RWPE1 (cell line): ENCODE measurements at regions not wholly inside any gene's neighbourhood (a gene's known extent, or its start where the extent isn't known, plus 50 kb on each side); places are given as distances from the start of the nearest gene placed in this dataset.

ENCODE experiments used
- CTCF ChIA-PET: fragments of 350-600 bp; sonication (Branson Sonifier 250); formaldehyde crosslinking; extraction: SDS; loops from one replicate; lab custom pipeline; 2021; lab: Yijun Ruan, JAX
- POLR2A ChIA-PET: fragments of 400-600 bp; formaldehyde crosslinking; extraction: SDS; loops from one replicate; lab custom pipeline; 2020; ENCODE audit warnings: antibody characterized with exemption; ENCODE audit not compliant: low non-redundant PET; lab: Yijun Ruan, JAX
- DNase-seq: peaks from one replicate; pipeline ENCODE4 v3.0.0; 2012; ENCODE audit warnings: low spot score
- H3K27ac ChIP-seq: fragments of 450-650 bp; 2 replicates; pipeline ENCODE4 v1.5.1; 2017
- TF ChIP-seq, protein P1 (sequence below): fragments of 450-650 bp; conservative IDR thresholded peaks from 2 replicates; pipeline ENCODE4 v1.5.1; 2017; ENCODE audit warnings: low read depth, mild to moderate bottlenecking

DNA sequence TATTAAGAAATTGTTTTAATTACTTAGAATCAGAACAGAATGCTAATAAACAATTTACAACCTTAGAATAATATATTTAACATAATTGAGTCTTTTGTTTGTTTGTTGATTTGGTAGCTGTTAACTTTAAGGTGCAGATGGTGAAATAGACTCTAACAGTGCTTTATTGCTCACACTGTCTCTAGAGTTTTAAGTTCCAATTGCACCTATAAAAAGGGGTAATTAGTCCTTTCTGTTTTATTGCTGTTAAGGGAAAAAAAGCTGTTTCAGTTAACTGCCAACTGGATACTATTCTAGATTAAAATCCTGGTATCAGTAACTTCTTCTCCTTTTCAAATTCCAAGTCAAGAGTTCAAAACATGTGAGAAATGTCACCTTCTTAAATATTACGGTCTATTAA, 197.6 kb upstream of the TMPRSS15 start:
- POLR2A ChIA-PET = no interaction called here
- no peak overlapping the region for H3K27ac ChIP-seq
- DNase-seq = no peak
- CTCF ChIA-PET = interaction anchor here (0.6 kb wide), 1 partner anchor 107 kb away, joined by 4 read pairs; no protein-coding TSS in a partner anchor
- TF ChIP-seq, protein P1, sequence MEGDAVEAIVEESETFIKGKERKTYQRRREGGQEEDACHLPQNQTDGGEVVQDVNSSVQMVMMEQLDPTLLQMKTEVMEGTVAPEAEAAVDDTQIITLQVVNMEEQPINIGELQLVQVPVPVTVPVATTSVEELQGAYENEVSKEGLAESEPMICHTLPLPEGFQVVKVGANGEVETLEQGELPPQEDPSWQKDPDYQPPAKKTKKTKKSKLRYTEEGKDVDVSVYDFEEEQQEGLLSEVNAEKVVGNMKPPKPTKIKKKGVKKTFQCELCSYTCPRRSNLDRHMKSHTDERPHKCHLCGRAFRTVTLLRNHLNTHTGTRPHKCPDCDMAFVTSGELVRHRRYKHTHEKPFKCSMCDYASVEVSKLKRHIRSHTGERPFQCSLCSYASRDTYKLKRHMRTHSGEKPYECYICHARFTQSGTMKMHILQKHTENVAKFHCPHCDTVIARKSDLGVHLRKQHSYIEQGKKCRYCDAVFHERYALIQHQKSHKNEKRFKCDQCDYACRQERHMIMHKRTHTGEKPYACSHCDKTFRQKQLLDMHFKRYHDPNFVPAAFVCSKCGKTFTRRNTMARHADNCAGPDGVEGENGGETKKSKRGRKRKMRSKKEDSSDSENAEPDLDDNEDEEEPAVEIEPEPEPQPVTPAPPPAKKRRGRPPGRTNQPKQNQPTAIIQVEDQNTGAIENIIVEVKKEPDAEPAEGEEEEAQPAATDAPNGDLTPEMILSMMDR = no peak

DNA sequence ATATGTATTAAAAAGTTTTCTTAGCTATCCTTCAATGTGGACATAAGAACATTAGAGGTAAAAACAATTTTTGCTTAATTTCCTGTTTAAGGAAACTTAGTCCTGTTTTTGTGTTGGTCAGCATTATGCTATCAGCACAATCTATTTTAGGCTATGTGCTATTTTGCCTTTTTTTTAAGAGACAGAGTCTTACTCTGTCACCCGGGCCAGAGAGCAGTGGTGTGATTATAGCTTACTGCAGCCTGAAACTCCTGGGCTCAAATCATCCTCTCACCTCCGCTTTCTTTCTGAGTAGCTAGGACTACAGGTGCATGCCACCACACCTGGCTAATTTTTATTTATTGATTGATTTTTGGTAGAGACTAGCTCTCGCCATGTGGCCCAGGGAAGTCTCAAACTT, 199.1 kb upstream of the TMPRSS15 start:
- TF ChIP-seq, protein P1 = no peak
- ChIA-PET CTCF (interaction anchor here (0.6 to 0.7 kb wide), 2 partner anchors 13 to 534 kb away, joined by 3 to 4 read pairs; no protein-coding TSS in a partner anchor), POLR2A (no interaction called here)
- no peak overlapping the region for H3K27ac ChIP-seq
- DNase-seq = no peak

DNA sequence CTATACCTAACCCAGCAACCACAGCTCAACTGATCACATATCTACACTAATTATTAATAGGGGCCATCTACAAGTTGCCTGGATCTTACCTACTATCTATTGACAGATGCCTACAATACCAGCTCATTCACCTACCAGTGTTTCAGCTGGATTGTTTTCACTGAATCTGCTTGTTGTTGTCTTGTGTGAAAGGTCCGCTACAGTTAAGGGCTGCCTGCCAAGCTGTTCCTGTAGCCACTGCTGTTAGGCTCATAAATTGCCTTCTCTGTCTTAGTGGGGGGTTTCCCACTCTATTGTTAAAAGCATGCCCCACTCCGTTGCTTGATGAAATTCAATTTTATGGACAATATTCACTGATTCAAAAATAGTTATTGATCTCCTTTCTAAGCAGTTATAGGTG, 199.7 kb upstream of the TMPRSS15 start:
- DNase-seq = no peak
- no peak overlapping the region for H3K27ac ChIP-seq
- POLR2A ChIA-PET = no interaction called here
- CTCF ChIA-PET = interaction anchor here (0.6 to 0.7 kb wide), 2 partner anchors 13 to 836 kb away, joined by 4 read pairs; no protein-coding TSS in a partner anchor
- TF ChIP-seq, protein P1 = no peak

DNA sequence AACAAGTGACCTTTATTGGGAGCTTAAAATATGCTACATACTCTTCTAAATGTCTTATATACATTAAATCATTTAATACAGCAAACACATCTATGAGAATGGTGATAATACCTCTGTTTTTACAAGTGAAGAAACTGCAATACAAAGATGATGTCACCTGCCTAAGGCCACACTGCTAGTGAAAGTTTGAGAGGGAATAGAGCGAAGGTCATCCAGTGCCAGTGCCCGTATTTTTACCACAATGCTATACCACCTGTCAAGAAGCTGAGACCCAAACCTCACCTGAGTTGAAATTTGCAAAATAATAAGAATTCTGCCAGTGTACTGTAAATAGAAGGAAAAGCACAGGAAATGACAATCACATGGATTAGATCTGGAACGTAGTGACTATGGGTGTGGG, 200.4 kb upstream of the TMPRSS15 start:
- ChIA-PET POLR2A (no interaction called here), CTCF (interaction anchor here (0.6 kb wide), 1 partner anchor 347 kb away, joined by 4 read pairs; no protein-coding TSS in a partner anchor)
- no peak for DNase-seq
- TF ChIP-seq, protein P1 = no peak
- no peak overlapping the region for H3K27ac ChIP-seq

DNA sequence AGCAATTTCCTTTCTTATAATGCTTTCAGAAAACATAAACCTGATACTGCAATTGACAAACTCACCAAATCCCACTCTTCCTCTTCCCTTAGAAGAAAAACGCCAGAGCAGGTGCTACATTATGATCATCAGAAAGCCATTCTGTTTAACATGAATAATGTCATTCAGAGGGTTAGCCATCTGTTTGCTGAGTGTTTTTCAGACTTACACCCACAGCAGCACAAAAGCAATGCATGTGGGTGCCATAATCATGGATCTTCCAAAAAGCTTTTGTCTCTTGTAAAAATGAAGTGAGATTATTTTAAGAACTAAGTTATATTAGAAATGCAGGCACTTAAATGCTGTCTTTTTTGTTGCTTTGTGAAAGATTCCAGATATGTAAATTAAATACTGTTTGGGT, 204.6 kb upstream of the TMPRSS15 start:
- ChIA-PET CTCF (no interaction called here), POLR2A (no interaction called here)
- H3K27ac ChIP-seq = no peak overlapping the region
- DNase-seq = no peak
- TF ChIP-seq, protein P1 = no peak

DNA sequence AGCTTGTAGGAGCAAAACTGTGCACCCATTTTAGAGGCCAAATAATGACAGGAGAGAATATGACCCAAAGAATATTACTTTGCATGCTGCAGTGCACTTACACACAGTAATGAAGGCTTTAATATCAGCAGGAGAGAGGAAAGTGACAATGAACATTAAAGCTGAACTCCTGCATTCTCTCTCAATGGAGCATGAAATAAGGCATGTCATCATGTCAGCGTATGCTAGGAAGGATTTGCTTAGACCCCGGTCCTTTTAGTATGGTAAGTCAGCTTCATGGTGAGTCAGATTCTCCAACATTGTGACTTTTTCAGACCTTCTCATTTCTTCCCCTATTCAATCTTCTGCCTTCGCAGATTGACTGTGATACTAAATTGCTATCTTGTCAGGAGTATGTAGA, 210.7 kb upstream of the TMPRSS15 start:
- no peak overlapping the region for H3K27ac ChIP-seq
- no peak for DNase-seq
- TF ChIP-seq, protein P1 = no peak
- CTCF ChIA-PET = no interaction called here
- POLR2A ChIA-PET = no interaction called here
